Endodermal cell (in vitro differentiated cells): ENCODE measurements at regions not wholly inside any gene's neighbourhood (a gene's known extent, or its start where the extent isn't known, plus 50 kb on each side); places are given as distances from the start of the nearest gene placed in this dataset.

ENCODE experiments used
- DNase-seq: peaks from one replicate; pipeline ENCODE4 v3.0.0-alpha.2; 2017
- H3K27ac ChIP-seq: 2 replicates; pipeline ENCODE4 v1.5.1; 2013; ENCODE audit warnings: mild to moderate bottlenecking, low read depth, low read length, moderate library complexity
- H3K27me3 ChIP-seq: 2 replicates; pipeline ENCODE4 v1.6.1; 2013; ENCODE audit warnings: mild to moderate bottlenecking, low read length, moderate library complexity; ENCODE audit not compliant: insufficient read depth, control insufficient read depth, poor library complexity, severe bottlenecking
- H3K36me3 ChIP-seq: 2 replicates; pipeline ENCODE4 v1.7.0; 2013; ENCODE audit warnings: mild to moderate bottlenecking, low read length, moderate library complexity; ENCODE audit not compliant: control insufficient read depth, insufficient read depth
- H3K4me1 ChIP-seq: one replicate; pipeline ENCODE4 v1.7.0; 2013; ENCODE audit warnings: low read length; ENCODE audit not compliant: control insufficient read depth, insufficient read depth
- H3K4me3 ChIP-seq: 2 replicates; pipeline ENCODE4 v1.5.1; 2013; ENCODE audit warnings: mild to moderate bottlenecking, low read length, moderate library complexity
- H3K9ac ChIP-seq: 2 replicates; pipeline ENCODE4 v1.6.1; 2013; ENCODE audit warnings: mild to moderate bottlenecking, low read length, moderate library complexity; ENCODE audit not compliant: poor library complexity, severe bottlenecking; ENCODE audit errors: extremely low read depth
- H3K9me3 ChIP-seq: 2 replicates; pipeline ENCODE4 v1.6.1; 2013; ENCODE audit warnings: mild to moderate bottlenecking, low read length, moderate library complexity; ENCODE audit not compliant: control insufficient read depth
- H3K27ac Mint-ChIP-seq: 2 replicates; pipeline ENCODE4 v1.8.0; 2020; ENCODE audit warnings: mixed read lengths
- H3K27me3 Mint-ChIP-seq: 2 replicates; pipeline ENCODE4 v1.8.0; 2021; ENCODE audit warnings: mild to moderate bottlenecking, mixed read lengths; ENCODE audit not compliant: insufficient read depth
- H3K36me3 Mint-ChIP-seq: 2 replicates; pipeline ENCODE4 v1.8.0; 2020; ENCODE audit warnings: low read depth, mixed read lengths
- H3K4me1 Mint-ChIP-seq: 2 replicates; pipeline ENCODE4 v1.8.0; 2020; ENCODE audit warnings: mixed read lengths
- H3K4me3 Mint-ChIP-seq: 2 replicates; pipeline ENCODE4 v1.8.0; 2020; ENCODE audit warnings: mild to moderate bottlenecking, moderate library complexity, mixed read lengths
- H3K9me3 Mint-ChIP-seq: 2 replicates; pipeline ENCODE4 v1.8.0; 2020; ENCODE audit warnings: mild to moderate bottlenecking, mixed read lengths
- CTCF ChIP-seq: fragments of 200-600 bp; sonication (generic); conservative IDR thresholded peaks from 2 replicates; pipeline ENCODE4 v1.5.0; 2021; ENCODE audit warnings: antibody characterized with exemption, mild to moderate bottlenecking
- WGBS, 2 experiments: methylation state at CpG; one replicate each; pipeline versions ENCODE4 v1.1.5 to v1.1.7; 2013; ENCODE audit warnings: missing lambda C conversion rate in 2 of 2, mixed read lengths in 1 of 2; ENCODE audit not compliant: insufficient coverage in 1 of 2, insufficient read length in 1 of 2; 5-methylcytosine and 5-hydroxymethylcytosine counted together

- Histone ChIP-seq H3K27me3 (no peaks in the 10 kb centered on the region), H3K36me3 (no peaks in the 10 kb centered on the region), H3K27ac (no peak overlapping the region), H3K9ac (no peak overlapping the region), H3K4me1 (peaks cover 3% of the 10 kb centered on the region), H3K4me3 (no peak overlapping the region), H3K9me3 (no peaks in the 10 kb centered on the region)
- H3K4me1 Mint-ChIP-seq, result peaks cover 9% of the 10 kb centered on the region
- no peaks in the 10 kb centered on the region for H3K36me3 Mint-ChIP-seq
- H3K27me3 Mint-ChIP-seq, result no peaks in the 10 kb centered on the region
- peaks cover 10% of the 10 kb centered on the region for H3K9me3 Mint-ChIP-seq
- 100% methylated on average over 1 of the region's 1 CpG; no CpG with 5 or more reads in 1 of the 2 experiments for WGBS, 2 experiments
- no peak overlapping the region for H3K27ac Mint-ChIP-seq
- H3K4me3 Mint-ChIP-seq, result no peak overlapping the region
- TF ChIP-seq CTCF, result no peak
- DNase-seq, result no peak
Observed at GRCh38 chr13:85174291-85174690, 624.9 kb downstream of the SLITRK6 start.

GRCh38 chr13:85170372-85170771 lies 628.8 kb downstream of the SLITRK6 start:
- Mint-ChIP-seq H3K9me3 (no peaks in the 10 kb centered on the region), H3K36me3 (no peaks in the 10 kb centered on the region), H3K27me3 (no peaks in the 10 kb centered on the region), H3K27ac (no peak overlapping the region), H3K4me1 (peaks cover 5% of the 10 kb centered on the region), H3K4me3 (no peak overlapping the region)
- Histone ChIP-seq H3K27me3 (no peaks in the 10 kb centered on the region), H3K36me3 (no peaks in the 10 kb centered on the region), H3K4me1 (peaks cover 3% of the 10 kb centered on the region), H3K4me3 (no peak overlapping the region), H3K9me3 (no peaks in the 10 kb centered on the region), H3K9ac (no peak overlapping the region), H3K27ac (no peak overlapping the region)
- DNase-seq, result peak; percentile 39
- WGBS, 2 experiments, result 43 to 71% methylated on average over 1 of the region's 1 CpG
- no peak for TF ChIP-seq CTCF

GRCh38 chr13:85166891-85167290 lies 632.3 kb downstream of the SLITRK6 start:
- 100% methylated on average over 1 of the region's 1 CpG; no CpG with 5 or more reads in 1 of the 2 experiments for WGBS, 2 experiments
- Mint-ChIP-seq H3K9me3 (peaks cover 19% of the 10 kb centered on the region), H3K27me3 (no peaks in the 10 kb centered on the region), H3K36me3 (no peaks in the 10 kb centered on the region), H3K27ac (no peak overlapping the region), H3K4me3 (no peak overlapping the region), H3K4me1 (peaks cover 5% of the 10 kb centered on the region)
- Histone ChIP-seq H3K9me3 (peaks cover 20% of the 10 kb centered on the region), H3K27me3 (no peaks in the 10 kb centered on the region), H3K4me1 (peaks cover 3% of the 10 kb centered on the region), H3K9ac (no peak overlapping the region), H3K36me3 (no peaks in the 10 kb centered on the region), H3K4me3 (no peak overlapping the region), H3K27ac (no peak overlapping the region)
- DNase-seq, result no peak
- TF ChIP-seq CTCF, result no peak
